Fibroblast of lung (primary cell): ENCODE measurements at regions not wholly inside any gene's neighbourhood (a gene's known extent, or its start where the extent isn't known, plus 50 kb on each side); places are given as distances from the start of the nearest gene placed in this dataset.

Experiments
- EZH2 ChIP-seq: IDR thresholded peaks from 2 replicates; pipeline ENCODE4 v1.5.1; 2012; ENCODE audit warnings: low read length, control low read depth, mild to moderate bottlenecking; ENCODE audit errors: missing control alignments
- TF ChIP-seq, protein P1 (sequence below), 2 donors: IDR thresholded peaks in 1 of 2; conservative IDR thresholded peaks in 1 of 2; 1 replicate in 1 of 2; 2 replicates in 1 of 2; pipeline ENCODE4 v1.5.1; 2011 to 2012; ENCODE audit warnings: low read length in 2 of 2, control low read depth in 1 of 2, inconsistent platforms in 1 of 2, low read depth in 1 of 2, mild to moderate bottlenecking in 1 of 2

GRCh38 chr2:65608466-65608865 is 176.1 kb upstream of the SPRED2 start:
- TF ChIP-seq, protein P1, sequence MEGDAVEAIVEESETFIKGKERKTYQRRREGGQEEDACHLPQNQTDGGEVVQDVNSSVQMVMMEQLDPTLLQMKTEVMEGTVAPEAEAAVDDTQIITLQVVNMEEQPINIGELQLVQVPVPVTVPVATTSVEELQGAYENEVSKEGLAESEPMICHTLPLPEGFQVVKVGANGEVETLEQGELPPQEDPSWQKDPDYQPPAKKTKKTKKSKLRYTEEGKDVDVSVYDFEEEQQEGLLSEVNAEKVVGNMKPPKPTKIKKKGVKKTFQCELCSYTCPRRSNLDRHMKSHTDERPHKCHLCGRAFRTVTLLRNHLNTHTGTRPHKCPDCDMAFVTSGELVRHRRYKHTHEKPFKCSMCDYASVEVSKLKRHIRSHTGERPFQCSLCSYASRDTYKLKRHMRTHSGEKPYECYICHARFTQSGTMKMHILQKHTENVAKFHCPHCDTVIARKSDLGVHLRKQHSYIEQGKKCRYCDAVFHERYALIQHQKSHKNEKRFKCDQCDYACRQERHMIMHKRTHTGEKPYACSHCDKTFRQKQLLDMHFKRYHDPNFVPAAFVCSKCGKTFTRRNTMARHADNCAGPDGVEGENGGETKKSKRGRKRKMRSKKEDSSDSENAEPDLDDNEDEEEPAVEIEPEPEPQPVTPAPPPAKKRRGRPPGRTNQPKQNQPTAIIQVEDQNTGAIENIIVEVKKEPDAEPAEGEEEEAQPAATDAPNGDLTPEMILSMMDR (conservative IDR thresholded peaks at IDR 0.05 in 1 of 2, IDR thresholded peaks at IDR 0.05 in 1 of 2; ENCODE audit: low read depth in 1 of 2, low read length in 2 of 2): no peak
- TF ChIP-seq EZH2: no peak
